ENCODE measurements at regions not wholly inside any gene's neighbourhood (a gene's known extent, or its start where the extent isn't known, plus 50 kb on each side); places are given as distances from the start of the nearest gene placed in this dataset.
"Not testable (repeated sequence)": the region's sequence is repeated elsewhere in the genome, so short reads cannot be mapped to it uniquely, and the experiment has no call there.

GRCh38 chr12:46990211-46990610, 89.2 kb upstream of the PCED1B start:
- no peak for DNase-seq

GRCh38 chr12:46992051-46992450, 87.4 kb upstream of the PCED1B start:
- not testable (repeated sequence) for DNase-seq

GRCh38 chr12:46998811-46999368, 80.5 kb upstream of the PCED1B start:
- DNase-seq, result no peak

GRCh38 chr12:47004634-47005033, 74.8 kb upstream of the PCED1B start:
- no peak for DNase-seq

GRCh38 chr12:47007048-47007447, 72.4 kb upstream of the PCED1B start:
- no peak for DNase-seq

GRCh38 chr12:47012552-47012951, 66.9 kb upstream of the PCED1B start:
- DNase-seq, result no peak

- peak; percentile 90 for DNase-seq
Observed at GRCh38 chr12:47014474-47014873, 64.9 kb upstream of the PCED1B start.

GRCh38 chr12:47015381-47015780, 64.0 kb upstream of the PCED1B start:
- DNase-seq, result no peak

- DNase-seq, result no peak
Observed at GRCh38 chr12:47017041-47017713, 62.2 kb upstream of the PCED1B start.

GRCh38 chr12:47017901-47018475, 61.4 kb upstream of the PCED1B start:
- DNase-seq, result no peak

GRCh38 chr12:47020211-47020821, 59.1 kb upstream of the PCED1B start:
- no peak for DNase-seq

GRCh38 chr12:47021298-47021697, 58.1 kb upstream of the PCED1B start:
- DNase-seq, result peak; percentile 94

- no peak for DNase-seq
Observed at GRCh38 chr12:47022296-47022695, 57.1 kb upstream of the PCED1B start.

- no peak for DNase-seq
Observed at GRCh38 chr12:47023311-47023710, 56.1 kb upstream of the PCED1B start.

GRCh38 chr12:47023953-47024352, 55.5 kb upstream of the PCED1B start:
- no peak for DNase-seq

- DNase-seq, result no peak
Observed at GRCh38 chr12:47024463-47024862, 55.0 kb upstream of the PCED1B start.

- DNase-seq, result no peak
Observed at GRCh38 chr12:47025349-47025748, 54.1 kb upstream of the PCED1B start.

- DNase-seq, result no peak
Observed at GRCh38 chr12:47025798-47026197, 53.6 kb upstream of the PCED1B start.

GRCh38 chr12:47026291-47026690, 53.1 kb upstream of the PCED1B start:
- DNase-seq, result no peak

All from DMS53 (cell line).